K562 (cell line): ENCODE measurements at regions not wholly inside any gene's neighbourhood (a gene's known extent, or its start where the extent isn't known, plus 50 kb on each side); places are given as distances from the start of the nearest gene placed in this dataset.

Experiments used
- ATAC-seq: fragments of 200-7000 bp; cut with Tn5 transposase; 3 replicates; pipeline ENCODE4 v1.9.1; 2020; ENCODE audit warnings: moderate library complexity
- BruUV-seq: library from RNA; stranded (reverse); fragments of 400-500 nt; replicated peaks from 2 replicates; lab custom pipeline; 2021; lab: Mats Ljungman, UMichigan
- CTCF ChIA-PET: fragments of 300-600 bp; formaldehyde crosslinking; extraction: SDS; loops from one replicate; lab custom pipeline; 2021; ENCODE audit warnings: low intra/inter-chr PET ratio; lab: Yijun Ruan, JAX
- POLR2A ChIA-PET: fragments of 300-600, 350-650 bp; sonication (Branson Sonifier 250); formaldehyde crosslinking; extraction: SDS; loops from one replicate; lab custom pipeline; 2021; ENCODE audit warnings: antibody characterized with exemption, inconsistent platforms; lab: Yijun Ruan, JAX
- DNase-seq, 4 experiments: peaks; one replicate each; pipeline versions ENCODE4 v3.0.0 to v3.0.0-alpha.2; 2011 to 2018; ENCODE audit warnings: low spot score in 3 of 4, mixed read lengths in 3 of 4; ENCODE audit errors: extremely low read depth in 1 of 4
- FAIRE-seq: peaks from 2 replicates; lab custom pipeline; 2011; peaks lifted over from hg19 to GRCh38; lab: Jason Lieb, UNC
- H2AFZ ChIP-seq: 2 replicates; pipeline ENCODE4 v1.6.0; 2011; ENCODE audit warnings: low read depth, low read length, control low read depth, inconsistent platforms
- H3K27ac ChIP-seq: fragments of 200-600 bp; 3 replicates; pipeline ENCODE4 v1.8.0; 2011; ENCODE audit warnings: low read depth, mild to moderate bottlenecking, control low read depth, inconsistent platforms, low read length, moderate library complexity, mixed read lengths; ENCODE audit errors: extremely low read depth
- H3K27me3 ChIP-seq, 2 experiments: fragments of 300-600 bp in 1 of 2; 2 replicates in 1 of 2; 3 replicates in 1 of 2; pipeline versions ENCODE4 v1.6.0 to v1.8.0; 2011; ENCODE audit warnings: inconsistent platforms in 2 of 2, low read length in 2 of 2, mild to moderate bottlenecking in 1 of 2, mixed read lengths in 1 of 2, moderate library complexity in 1 of 2; ENCODE audit not compliant: control insufficient read depth in 2 of 2, insufficient read depth in 2 of 2
- H3K36me3 ChIP-seq: fragments of 300-600 bp; 3 replicates; pipeline ENCODE4 v1.8.0; 2011; ENCODE audit warnings: mild to moderate bottlenecking, low read length, inconsistent platforms; ENCODE audit not compliant: control insufficient read depth, insufficient read depth
- H3K4me1 ChIP-seq, 2 experiments: fragments of 200-600 bp in 1 of 2; replicated peaks in 1 of 2; 2 replicates in 1 of 2; 3 replicates in 1 of 2; pipeline versions ENCODE4 v1.5.1 to v1.8.0; 2011; ENCODE audit warnings: inconsistent platforms in 2 of 2, low read length in 2 of 2, mild to moderate bottlenecking in 1 of 2, mixed read lengths in 1 of 2, moderate library complexity in 1 of 2; ENCODE audit not compliant: control insufficient read depth in 2 of 2, insufficient read depth in 2 of 2
- H3K4me2 ChIP-seq: 2 replicates; pipeline ENCODE4 v1.6.1; 2011; ENCODE audit warnings: low read length, control low read depth, inconsistent platforms, mixed read lengths; ENCODE audit not compliant: insufficient read depth
- H3K4me3 ChIP-seq: fragments of 200-600 bp; sonication (generic), shearing (Covaris generic); 2 replicates; pipeline ENCODE4 v1.5.1; 2016; ENCODE audit warnings: control low read depth, inconsistent platforms
- H3K79me2 ChIP-seq: fragments of 200-600 bp; 3 replicates; pipeline ENCODE4 v1.8.0; 2011; ENCODE audit warnings: low read length, inconsistent platforms; ENCODE audit not compliant: control insufficient read depth, insufficient read depth
- H3K9ac ChIP-seq, 2 experiments: 2 replicates each; pipeline versions ENCODE4 v1.6.0 to v1.6.1; 2011; ENCODE audit warnings: low read depth in 2 of 2, low read length in 2 of 2, control low read depth in 1 of 2, inconsistent platforms in 1 of 2, mild to moderate bottlenecking in 1 of 2, mixed read lengths in 1 of 2; ENCODE audit not compliant: insufficient read depth in 1 of 2
- H3K9me1 ChIP-seq: one replicate; pipeline ENCODE4 v1.6.0; 2011; ENCODE audit warnings: inconsistent platforms, mild to moderate bottlenecking, low read length, moderate library complexity; ENCODE audit not compliant: control insufficient read depth, insufficient read depth
- H3K9me3 ChIP-seq: replicated peaks from 2 replicates; pipeline ENCODE4 v1.5.1; 2011; ENCODE audit warnings: low read depth, low read length, inconsistent platforms; ENCODE audit not compliant: control insufficient read depth, insufficient read depth
- H4K20me1 ChIP-seq: replicated peaks from 2 replicates; pipeline ENCODE4 v1.6.1; 2011; ENCODE audit warnings: low read length, inconsistent platforms, mixed read lengths; ENCODE audit not compliant: control insufficient read depth, insufficient read depth
- GTF2E2 ChIP-seq: fragments of 200-800 bp; sonication (Bioruptor generic); IDR thresholded peaks from 2 replicates; pipeline ENCODE4 v1.6.1; 2016; ENCODE audit warnings: missing genetic modification characterization, missing compliant biosample characterization
- GTF3C2 ChIP-seq: IDR thresholded peaks from 3 replicates; pipeline ENCODE4 v1.6.1; 2011; ENCODE audit warnings: borderline replicate concordance, mild to moderate bottlenecking, moderate library complexity; ENCODE audit not compliant: insufficient read length; ENCODE audit errors: extremely low read depth
- STAT6 ChIP-seq: sonication (generic); formaldehyde crosslinking; IDR thresholded peaks from 2 replicates; pipeline ENCODE4 v1.8.1; 2023; ENCODE audit warnings: mild to moderate bottlenecking, missing genetic modification reagents
- ZNF212 ChIP-seq: fragments of 450-650 bp; formaldehyde crosslinking; IDR thresholded peaks from 2 replicates; pipeline ENCODE4 v1.4.0; 2020; ENCODE audit warnings: mild to moderate bottlenecking
- WGBS: fragments of 100-300 bp; shearing (Covaris generic); methylation state at CpG from one replicate; pipeline ENCODE4 v1.1.6; 2016; ENCODE audit warnings: low coverage, mixed read lengths; ENCODE audit not compliant: insufficient coverage; ENCODE audit errors: missing lambda C conversion rate; 5-methylcytosine and 5-hydroxymethylcytosine counted together
- in situ Hi-C: fragments of 300-500 bp; cut with MboI; formaldehyde crosslinking; loops from 4 replicates; pipeline ENCODE4 v1.15.0; 2018; ENCODE audit warnings: inconsistent platforms, mixed read lengths
- intact Hi-C: fragments of 100-400 bp; cut with micrococcal nuclease; formaldehyde crosslinking; loops from 2 replicates; pipeline ENCODE4 v1.14.2; 2022
- TF ChIP-seq, protein P1 (sequence below): fragments of 250-450 bp; sonication (Bioruptor Pico); IDR thresholded peaks from 2 replicates; pipeline ENCODE4 v1.8.0; 2022; ENCODE audit warnings: inconsistent platforms, mild to moderate bottlenecking, moderate library complexity, borderline replicate concordance

GRCh38 chr5:4487581-4487980, 652.5 kb upstream of the ADAMTS16 start:
- DNase-seq (no peak), ATAC-seq (no peak), FAIRE-seq (no peak)
- Histone ChIP-seq H2AFZ (no peak overlapping the region), H3K9me3 (no peaks in the 10 kb centered on the region; the same call in 1 of the 2 replicates), H3K4me1 (no peaks in the 10 kb centered on the region), H3K27ac (no peak overlapping the region), H3K79me2 (no peaks in the 10 kb centered on the region), H3K9me1 (no peaks in the 10 kb centered on the region), H3K4me2 (no peak overlapping the region), H3K9ac (no peak overlapping the region), H3K27me3 (no peaks in the 10 kb centered on the region), H3K4me3 (no peak overlapping the region), H3K36me3 (no peaks in the 10 kb centered on the region), H4K20me1 (no peaks in the 10 kb centered on the region)
- CTCF ChIA-PET, result no interaction called here
- POLR2A ChIA-PET, result no interaction called here
- WGBS, result 0% methylated on average over 2 of the region's 2 CpGs
- BruUV-seq, result no TSS peak
- intact Hi-C loops, result no loop called here
- TF ChIP-seq ZNF212 (CRISPR knock-in tag) (no peak), STAT6 (no peak), GTF3C2 (no peak), GTF2E2 (tag) (no peak)
- TF ChIP-seq, protein P1, sequence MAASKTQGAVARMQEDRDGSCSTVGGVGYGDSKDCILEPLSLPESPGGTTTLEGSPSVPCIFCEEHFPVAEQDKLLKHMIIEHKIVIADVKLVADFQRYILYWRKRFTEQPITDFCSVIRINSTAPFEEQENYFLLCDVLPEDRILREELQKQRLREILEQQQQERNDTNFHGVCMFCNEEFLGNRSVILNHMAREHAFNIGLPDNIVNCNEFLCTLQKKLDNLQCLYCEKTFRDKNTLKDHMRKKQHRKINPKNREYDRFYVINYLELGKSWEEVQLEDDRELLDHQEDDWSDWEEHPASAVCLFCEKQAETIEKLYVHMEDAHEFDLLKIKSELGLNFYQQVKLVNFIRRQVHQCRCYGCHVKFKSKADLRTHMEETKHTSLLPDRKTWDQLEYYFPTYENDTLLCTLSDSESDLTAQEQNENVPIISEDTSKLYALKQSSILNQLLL (CRISPR knock-in tag), result no peak
- in situ Hi-C loops, result no loop called here
